ENCODE measurements at regions not wholly inside any gene's neighbourhood (a gene's known extent, or its start where the extent isn't known, plus 50 kb on each side); places are given as distances from the start of the nearest gene placed in this dataset.

DNA sequence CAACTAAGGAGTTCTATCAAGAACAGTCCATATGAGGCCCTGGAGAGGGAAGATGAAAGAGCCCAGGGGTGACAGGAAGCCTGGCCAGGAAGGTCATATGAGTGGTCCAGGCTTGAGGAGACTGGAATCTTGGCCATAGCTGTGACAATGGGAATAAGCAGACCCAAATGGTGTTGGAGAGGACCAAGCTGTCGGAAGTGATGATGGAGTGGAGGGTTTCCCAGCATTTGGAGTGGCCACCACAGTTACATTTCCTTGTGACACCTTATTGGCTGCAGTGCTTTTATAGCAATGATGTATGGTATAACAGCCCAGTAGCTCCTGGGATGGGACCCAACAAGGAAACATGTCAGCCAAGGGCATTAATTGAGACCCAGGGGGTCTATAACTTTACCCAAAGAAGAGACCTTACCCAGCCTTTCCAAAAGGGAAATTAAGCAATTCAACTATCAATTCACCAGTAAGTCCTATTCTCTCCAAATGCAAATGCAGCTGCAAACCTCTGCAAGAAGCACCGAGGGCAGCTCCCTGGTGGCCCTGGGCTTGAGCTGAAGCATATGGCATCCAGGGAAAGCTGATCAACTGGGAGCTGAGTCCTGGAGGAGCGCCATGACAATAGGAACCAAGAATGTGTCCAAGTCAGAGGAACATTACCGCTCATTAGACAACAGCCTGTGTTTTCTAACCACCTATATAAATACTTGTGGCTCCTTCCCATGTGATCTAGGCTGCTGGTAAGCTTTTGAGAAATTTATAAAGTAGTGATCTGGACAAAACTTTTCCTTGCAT is 219.4 kb downstream of the SOD2 start:
- Histone ChIP-seq H3K4me3 (no peak overlapping the region), H3K36me3 (no peaks in the 10 kb centered on the region), H3K27me3 (no peaks in the 10 kb centered on the region), H3K9me3 (no peaks in the 10 kb centered on the region; the same call in 1 of the 2 replicates)
- DNase-seq = no peak

DNA sequence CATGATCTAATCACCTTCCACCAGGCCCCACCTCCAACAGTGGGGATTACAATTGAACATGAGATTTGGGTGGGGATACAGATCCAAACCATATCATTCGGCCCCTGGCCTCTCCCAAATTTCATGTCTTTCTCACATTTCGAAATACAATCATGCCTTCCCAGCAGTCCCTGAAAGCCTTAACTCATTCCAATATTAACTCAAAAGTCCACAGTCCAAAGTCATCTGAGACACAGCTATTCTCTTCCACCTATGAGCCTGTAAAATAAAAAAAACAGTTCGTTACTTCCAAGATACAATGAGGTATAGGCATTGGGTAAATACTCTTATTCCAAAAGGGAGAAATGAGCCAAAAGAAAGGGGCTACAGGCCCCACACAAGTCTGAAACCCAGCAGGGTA is 222.6 kb downstream of the SOD2 start:
- H3K4me3 ChIP-seq = no peak overlapping the region
- H3K9me3 ChIP-seq = no peaks in the 10 kb centered on the region; the same call in 1 of the 2 replicates
- H3K36me3 ChIP-seq = no peaks in the 10 kb centered on the region
- H3K27me3 ChIP-seq = no peaks in the 10 kb centered on the region
- DNase-seq = no peak

DNA sequence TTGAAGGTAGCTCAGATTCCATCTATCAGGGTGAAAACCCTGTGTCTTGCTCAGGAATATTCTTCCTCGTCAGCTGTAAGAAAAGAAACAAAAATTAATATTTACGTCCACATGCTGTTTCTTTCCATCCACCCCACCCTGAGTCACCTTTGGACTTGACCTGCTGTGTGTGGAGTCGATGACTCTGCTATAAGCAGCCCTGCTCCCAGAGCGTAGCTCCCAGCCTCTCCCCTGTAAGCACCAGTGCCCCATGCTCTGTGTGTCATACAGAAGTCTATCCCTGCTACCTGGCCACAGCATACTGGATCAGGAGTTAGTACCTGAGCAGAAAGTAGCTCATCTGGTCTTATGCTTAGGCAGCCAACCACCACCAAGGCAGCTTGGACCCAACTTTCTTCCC is 223.6 kb downstream of the SOD2 start:
- Histone ChIP-seq H3K27me3 (no peaks in the 10 kb centered on the region), H3K36me3 (no peaks in the 10 kb centered on the region), H3K4me3 (no peak overlapping the region), H3K9me3 (no peaks in the 10 kb centered on the region; the same call in 1 of the 2 replicates)
- no peak for DNase-seq

DNA sequence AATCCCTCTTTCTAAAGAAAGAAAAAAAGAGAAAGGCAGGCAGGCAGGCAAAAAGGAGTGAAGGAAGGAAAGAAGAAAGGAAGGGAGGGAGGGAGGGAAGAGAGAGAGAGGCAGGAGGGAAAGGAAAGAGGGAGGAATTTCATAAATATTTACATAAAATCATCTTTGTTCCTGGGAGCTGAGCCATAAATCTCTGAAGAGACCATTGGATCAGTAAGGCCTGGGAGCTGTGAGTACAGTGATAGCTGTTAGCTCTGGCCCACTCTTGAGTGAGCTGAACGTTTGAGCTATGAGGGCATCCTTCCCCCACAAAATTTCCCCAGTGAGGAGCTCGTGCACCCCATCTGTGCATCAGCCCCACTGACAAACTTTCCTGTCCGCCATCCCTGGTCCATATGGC is 224.0 kb downstream of the SOD2 start:
- no peaks in the 10 kb centered on the region for H3K36me3 ChIP-seq
- no peaks in the 10 kb centered on the region for H3K27me3 ChIP-seq
- no peak overlapping the region for H3K4me3 ChIP-seq
- DNase-seq = no peak
- H3K9me3 ChIP-seq = no peaks in the 10 kb centered on the region

DNA sequence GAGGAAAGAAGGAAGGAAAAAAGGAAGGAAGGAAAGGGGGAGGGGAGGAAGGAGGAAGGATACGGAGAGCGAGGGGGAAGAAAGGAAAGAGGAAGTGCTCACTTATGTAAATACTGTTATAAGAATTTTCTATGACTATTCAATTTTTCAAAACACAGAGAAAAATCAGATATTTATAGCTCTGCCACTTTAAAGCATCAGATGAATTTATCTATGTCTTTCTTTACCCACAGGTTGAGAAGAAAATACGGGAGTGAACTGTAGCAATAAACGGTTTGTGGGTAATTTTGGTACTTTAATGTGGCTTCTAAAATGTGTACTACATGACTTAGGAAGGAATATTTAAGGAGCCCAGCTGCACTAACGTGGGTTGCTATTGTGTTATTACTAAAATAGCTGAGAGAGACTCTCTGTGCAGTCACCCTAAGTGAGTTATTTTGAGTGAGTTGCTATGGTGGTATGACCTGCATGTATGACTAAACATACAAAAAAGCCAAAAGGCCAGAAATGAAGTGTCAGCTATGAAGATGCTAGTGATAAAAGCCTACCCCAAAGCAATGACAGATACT is 225.5 kb downstream of the SOD2 start:
- DNase-seq = no peak

DNA sequence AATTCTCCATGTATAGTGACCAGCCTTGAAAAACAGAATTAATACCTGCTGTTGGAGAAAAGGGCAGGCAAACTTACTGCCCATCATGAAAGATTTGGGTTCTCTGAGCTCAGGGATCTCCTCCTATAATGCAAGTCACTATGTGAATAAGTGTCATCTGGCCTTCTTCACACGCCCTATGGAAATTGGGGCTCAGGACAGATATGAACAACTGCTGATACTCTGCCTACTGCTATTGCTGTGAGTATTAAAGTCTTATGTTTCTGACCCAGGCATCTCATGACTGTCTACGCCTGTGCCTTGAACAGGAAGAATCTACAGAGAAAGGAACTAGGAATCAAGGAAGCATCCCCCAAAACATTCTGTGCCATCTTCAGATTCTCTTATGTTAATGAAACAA is 226.1 kb downstream of the SOD2 start:
- Histone ChIP-seq H3K9me3 (no peaks in the 10 kb centered on the region), H3K36me3 (no peaks in the 10 kb centered on the region), H3K4me3 (no peak overlapping the region), H3K27me3 (no peaks in the 10 kb centered on the region)
- no peak for DNase-seq

More for the DNA sequence above, 225.5 kb downstream of the SOD2 start:
- Histone ChIP-seq H3K9me3 (no peaks in the 10 kb centered on the region), H3K4me3 (no peak overlapping the region), H3K27me3 (no peaks in the 10 kb centered on the region), H3K36me3 (no peaks in the 10 kb centered on the region)

DNA sequence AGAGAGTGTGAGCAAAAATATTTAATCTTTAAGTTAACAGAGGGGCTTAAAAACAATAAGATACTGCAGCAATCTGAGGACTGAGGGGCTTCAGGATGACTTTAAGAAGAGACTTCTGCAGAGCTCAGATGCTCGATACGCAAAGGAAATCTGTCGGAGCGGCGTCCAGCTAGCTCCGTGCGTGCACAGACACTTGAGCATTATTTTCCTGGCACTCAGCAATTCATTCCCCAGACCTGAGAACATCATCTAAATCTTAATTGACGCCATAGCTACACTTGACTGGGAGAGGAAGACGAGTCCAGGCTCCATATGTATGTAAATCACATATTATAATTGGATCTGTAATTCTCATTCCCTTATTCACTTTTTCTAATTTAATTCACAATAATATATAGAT is 228.2 kb downstream of the SOD2 start:
- no peak for DNase-seq
- Histone ChIP-seq H3K4me3 (no peak overlapping the region), H3K27me3 (no peaks in the 10 kb centered on the region), H3K36me3 (no peaks in the 10 kb centered on the region), H3K9me3 (no peaks in the 10 kb centered on the region)

DNA sequence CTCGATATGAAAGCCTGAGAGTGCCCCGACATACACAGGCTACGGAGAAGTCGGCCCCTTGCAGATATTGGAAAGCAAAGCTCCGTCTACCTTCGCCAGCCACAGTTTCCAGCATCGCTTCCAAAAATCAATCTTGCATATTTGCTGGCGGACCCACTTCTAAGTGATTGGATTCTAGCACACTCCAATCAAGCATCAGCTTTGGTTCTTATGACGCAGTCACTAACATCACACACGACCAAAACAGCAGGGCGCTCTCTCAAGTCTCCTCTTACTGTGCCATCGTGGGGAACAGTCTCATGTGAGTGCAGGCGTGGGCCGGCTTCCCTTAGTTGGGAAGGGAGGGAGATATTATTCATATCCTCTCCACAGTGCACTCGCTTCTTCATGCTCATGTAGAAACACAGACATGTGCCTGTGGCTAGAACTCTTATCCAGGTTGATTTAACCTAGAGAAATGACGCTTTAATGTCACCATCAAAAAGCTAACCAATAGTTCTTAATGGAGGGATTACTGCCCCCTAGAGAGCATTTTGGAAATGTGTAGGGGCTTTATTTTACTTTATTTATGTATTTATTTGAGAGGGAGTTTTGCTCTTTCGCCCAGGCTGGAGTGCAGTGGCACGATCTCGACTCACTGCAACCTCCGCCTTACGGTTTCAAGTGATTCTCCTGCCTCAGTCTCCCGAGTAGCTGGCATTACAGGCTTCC is 229.8 kb downstream of the SOD2 start:
- H3K9me3 ChIP-seq = no peaks in the 10 kb centered on the region
- DNase-seq = no peak
- no peaks in the 10 kb centered on the region for H3K27me3 ChIP-seq
- no peak overlapping the region for H3K4me3 ChIP-seq
- no peaks in the 10 kb centered on the region for H3K36me3 ChIP-seq

DNA sequence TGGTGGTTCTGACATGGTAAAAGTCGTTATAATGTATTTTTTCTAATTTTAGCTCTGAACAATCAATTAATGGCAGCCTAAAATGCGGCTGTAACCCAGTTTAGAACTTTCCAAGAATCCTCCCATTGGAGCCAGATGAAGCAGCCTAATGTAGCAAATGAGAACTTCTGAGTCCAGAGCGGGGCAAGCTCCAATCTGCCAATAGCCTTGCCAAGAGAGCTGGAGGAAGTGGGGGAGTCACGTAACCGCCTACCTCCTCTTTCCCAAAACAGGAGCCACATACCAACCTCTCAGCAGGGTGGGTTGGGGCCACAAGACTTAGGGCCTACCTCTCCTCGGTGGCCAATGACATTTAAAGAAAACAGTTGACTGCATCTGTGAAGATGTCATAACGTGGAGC is 230.6 kb downstream of the SOD2 start:
- Histone ChIP-seq H3K9me3 (no peaks in the 10 kb centered on the region), H3K27me3 (no peaks in the 10 kb centered on the region), H3K4me3 (no peak overlapping the region), H3K36me3 (no peaks in the 10 kb centered on the region)
- no peak for DNase-seq

DNA sequence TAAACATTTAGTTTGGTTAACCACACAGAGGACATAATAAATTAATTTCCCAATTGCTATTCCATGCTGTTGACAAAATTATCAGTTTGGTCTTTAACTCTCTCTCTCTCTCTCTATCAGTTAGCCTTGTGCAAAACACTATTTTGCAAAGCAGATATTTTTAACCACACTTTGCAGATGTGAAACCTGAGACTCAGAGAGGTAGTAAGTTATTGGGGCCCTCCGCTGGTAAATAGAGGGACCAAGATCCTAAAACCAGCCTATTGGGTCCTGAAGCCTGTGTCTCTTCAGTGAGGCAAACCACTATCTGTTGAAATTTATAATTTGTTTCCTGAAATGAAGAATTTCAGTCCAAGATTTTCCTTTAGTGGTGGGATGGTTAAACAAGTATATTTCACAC is 231.0 kb downstream of the SOD2 start:
- H3K27me3 ChIP-seq = no peaks in the 10 kb centered on the region

DNA sequence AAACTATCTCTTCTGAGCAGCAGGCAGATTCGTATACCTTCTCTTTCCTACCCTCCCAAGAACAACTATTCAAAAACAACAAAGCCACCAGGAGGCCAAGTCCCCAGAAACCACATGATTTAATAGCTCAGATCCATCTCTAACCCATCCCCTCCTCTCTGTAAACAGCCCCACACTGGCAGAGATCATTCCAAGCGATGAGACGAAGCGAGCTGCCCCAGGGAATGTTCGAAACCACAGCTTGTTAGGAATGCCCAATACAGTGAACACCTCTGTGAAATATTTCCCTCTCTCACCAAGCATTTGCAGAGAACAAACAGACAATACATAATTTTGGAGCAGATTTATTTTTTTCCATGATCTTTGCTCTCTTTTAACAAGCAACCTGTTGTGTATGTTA is 231.8 kb downstream of the SOD2 start:
- H3K27me3 ChIP-seq = no peaks in the 10 kb centered on the region
- no peak for DNase-seq
- H3K9me3 ChIP-seq = no peaks in the 10 kb centered on the region
- no peaks in the 10 kb centered on the region for H3K36me3 ChIP-seq
- no peak overlapping the region for H3K4me3 ChIP-seq

More for the DNA sequence above, 231.0 kb downstream of the SOD2 start:
- no peak for DNase-seq
- no peaks in the 10 kb centered on the region for H3K36me3 ChIP-seq
- no peaks in the 10 kb centered on the region for H3K9me3 ChIP-seq
- no peak overlapping the region for H3K4me3 ChIP-seq

DNA sequence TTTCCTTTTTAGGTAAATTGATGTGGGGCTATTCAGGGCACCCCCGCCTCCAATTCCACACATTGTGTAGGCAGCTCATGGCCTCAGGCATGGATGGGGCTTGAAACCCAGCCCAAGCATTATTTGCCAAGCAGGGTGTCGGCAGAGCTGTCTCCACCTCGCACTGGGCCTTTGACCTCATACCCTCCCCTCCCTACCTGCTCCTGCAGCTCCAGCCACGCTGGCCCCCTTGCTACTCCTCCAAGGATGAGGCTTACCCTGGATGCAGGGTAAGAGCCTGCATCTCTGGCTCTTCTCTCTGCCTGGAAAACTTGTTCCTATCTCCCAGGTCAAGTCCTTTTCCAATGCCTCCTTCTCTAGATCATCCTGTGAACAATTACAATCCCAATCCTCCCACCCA is 232.6 kb downstream of the SOD2 start:
- H3K9me3 ChIP-seq = no peaks in the 10 kb centered on the region
- H3K36me3 ChIP-seq = no peaks in the 10 kb centered on the region
- no peak for DNase-seq
- no peaks in the 10 kb centered on the region for H3K27me3 ChIP-seq
- H3K4me3 ChIP-seq = no peak overlapping the region

DNA sequence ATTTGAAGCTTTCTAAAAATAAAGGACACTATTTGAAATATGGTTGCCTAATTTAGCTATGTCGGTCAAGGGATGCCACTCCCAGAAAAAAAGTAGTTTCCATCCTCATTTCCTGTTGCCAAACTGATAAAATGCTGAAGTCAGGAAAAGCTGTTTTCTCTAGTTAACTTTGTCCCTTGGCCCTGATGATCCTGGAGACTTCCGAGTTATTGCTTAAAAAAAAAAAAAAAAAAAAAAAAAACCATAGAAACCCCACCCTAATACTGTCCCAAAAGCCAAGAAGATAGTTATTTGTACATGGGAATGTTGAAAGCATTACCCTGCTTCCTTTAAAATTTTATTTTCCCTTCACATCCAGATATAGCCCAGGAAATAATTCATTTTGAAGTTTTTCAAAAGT is 236.7 kb downstream of the SOD2 start:
- H3K27me3 ChIP-seq = no peaks in the 10 kb centered on the region
- no peak for DNase-seq
- no peaks in the 10 kb centered on the region for H3K9me3 ChIP-seq
- H3K36me3 ChIP-seq = no peaks in the 10 kb centered on the region
- H3K4me3 ChIP-seq = no peak overlapping the region

DNA sequence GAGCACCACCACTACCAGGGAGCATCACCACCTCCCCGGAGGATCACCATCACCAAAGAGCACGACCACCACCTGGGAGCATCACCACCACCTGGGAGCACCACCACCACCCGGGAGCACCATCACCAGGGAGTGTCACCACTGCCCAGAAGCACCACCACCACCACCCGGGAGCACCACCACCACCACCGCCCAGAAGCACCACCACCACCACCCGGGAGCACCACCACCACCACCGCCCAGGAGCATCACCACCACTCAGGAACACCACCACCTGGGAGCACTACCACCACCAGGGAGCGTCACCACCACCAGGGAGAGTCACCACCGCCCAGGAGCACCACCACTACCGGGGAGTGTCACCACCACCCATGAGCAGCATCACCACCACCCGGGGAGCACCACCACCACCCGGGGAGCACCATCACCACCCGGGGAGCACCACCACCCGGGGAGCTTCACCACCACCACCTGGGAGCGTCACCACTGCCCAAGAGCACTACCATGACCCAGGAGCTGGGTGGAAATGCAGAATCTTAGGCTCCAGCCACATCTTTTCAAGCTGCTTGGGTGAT is 237.3 kb downstream of the SOD2 start:
- H3K4me3 ChIP-seq = no peak overlapping the region
- DNase-seq = no peak
- H3K9me3 ChIP-seq = no peaks in the 10 kb centered on the region
- H3K36me3 ChIP-seq = no peaks in the 10 kb centered on the region
- H3K27me3 ChIP-seq = no peaks in the 10 kb centered on the region

DNA sequence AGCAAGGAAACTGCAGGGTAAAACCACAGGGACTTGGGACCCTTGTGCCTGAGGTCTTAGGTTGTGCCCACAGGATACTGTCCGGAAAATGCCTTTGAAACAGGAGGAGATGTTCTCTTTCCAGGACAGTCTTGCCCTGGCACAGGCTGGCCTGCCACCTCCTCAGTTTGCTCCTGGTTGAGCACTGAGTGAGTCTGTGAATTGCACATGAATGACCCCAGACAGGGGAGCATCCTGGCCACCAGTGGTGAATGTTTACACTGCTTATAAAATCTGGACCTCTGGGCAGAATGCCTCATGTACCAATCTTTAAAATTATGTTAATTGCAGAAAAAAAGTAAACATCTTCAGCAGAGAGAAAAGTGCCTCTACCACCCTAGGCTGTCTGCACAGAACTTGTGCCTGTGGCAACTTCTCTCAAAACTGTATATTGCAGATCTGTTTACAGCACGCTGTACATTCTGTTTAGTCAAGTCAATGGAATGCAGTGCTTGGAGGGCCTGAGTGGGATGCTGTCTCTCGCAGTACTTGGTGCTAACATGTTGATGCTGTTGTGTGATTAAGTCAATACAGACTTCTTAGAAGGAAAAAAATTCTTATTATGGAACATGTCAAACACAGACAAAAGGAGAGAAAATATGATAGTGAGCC is 242.1 kb downstream of the SOD2 start:
- DNase-seq = peak; percentile 47
- Histone ChIP-seq H3K27me3 (no peaks in the 10 kb centered on the region), H3K36me3 (no peaks in the 10 kb centered on the region), H3K4me3 (no peak overlapping the region), H3K9me3 (no peaks in the 10 kb centered on the region)

DNA sequence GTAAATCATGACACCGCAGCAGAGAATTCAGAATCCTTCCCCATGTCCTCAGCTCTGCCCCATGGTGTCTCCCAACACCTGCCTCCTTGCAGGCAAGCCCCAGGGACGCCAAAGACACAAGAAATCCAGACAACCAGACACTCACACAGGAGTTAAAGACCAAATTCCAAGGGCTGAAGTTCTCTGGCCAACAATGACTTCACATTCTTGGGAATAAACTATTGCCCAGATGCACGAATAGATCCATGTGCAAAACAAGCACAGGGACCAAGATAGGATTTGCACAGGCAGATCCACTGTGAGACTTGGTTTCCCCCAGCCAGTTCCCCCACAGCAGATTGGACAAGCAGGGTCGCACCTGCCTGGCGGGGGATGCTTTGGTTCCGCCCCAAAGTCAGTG is 246.7 kb downstream of the SOD2 start:
- DNase-seq = no peak
- Histone ChIP-seq H3K27me3 (no peaks in the 10 kb centered on the region), H3K36me3 (no peaks in the 10 kb centered on the region), H3K4me3 (no peak overlapping the region), H3K9me3 (no peaks in the 10 kb centered on the region)

DNA sequence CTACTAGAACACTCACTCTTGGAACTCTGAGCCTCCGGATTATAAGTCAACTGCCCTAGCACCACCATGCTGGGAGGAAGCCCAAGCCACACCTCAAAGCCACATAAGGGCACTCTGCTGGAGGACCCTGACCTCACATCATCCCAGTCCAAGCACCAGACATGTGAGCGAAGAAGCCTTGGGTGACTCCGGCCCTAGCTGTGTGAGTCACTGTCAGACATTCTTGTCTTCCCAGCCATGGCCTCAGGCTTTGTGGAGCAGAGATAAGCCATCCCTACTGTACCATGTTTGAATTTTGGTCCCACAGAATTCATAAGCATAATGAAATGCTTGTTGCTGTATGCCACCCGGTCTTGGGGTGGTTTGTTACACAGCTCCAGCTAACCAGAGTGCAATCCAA is 247.7 kb downstream of the SOD2 start:
- H3K36me3 ChIP-seq = no peaks in the 10 kb centered on the region
- H3K9me3 ChIP-seq = no peaks in the 10 kb centered on the region
- no peak overlapping the region for H3K4me3 ChIP-seq
- no peaks in the 10 kb centered on the region for H3K27me3 ChIP-seq
- DNase-seq = no peak

Data from MG63 (cell line).